ENCODE measurements at regions not wholly inside any gene's neighbourhood (a gene's known extent, or its start where the extent isn't known, plus 50 kb on each side); places are given as distances from the start of the nearest gene placed in this dataset.
A peak's percentile ranks its signal among the peaks of the same experiment; 100 is the strongest.

DNA sequence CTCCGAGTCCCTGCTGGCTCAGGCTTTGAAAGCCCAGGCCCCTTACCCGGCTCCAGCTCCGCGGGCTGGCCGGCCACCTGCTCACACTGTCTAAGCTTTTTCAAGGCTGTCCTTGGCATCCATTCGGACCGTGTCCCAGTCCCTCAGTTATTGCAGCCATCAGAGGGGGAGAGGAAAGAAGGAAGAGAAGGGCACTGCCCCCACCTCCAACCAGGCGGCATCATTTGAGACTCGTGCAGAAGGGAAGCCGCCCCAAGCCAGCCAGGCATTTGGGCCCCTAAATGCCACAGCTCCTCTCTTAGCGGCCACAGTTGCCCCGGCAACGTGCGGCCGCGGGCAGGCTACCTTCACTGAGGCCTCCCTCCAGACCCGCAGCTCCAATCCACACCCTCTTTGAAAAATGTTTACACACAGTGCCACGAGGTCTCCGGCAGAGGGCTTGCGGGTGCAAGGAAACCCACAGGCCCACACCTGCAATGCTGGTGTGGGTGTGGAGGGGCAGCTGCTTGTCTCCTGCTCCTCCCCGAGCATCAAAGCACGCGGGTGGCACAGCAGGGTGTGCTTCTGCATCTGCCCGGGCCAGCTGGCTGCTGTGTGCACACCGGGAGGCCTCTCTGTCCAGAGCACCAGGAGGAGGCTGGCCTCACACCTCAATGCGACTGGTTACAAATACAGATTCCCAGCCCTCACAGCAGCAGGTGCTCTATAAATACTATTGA, 124.4 kb downstream of the CTTN start:
- H3K4me1 ChIP-seq (ENCODE audit: insufficient read depth): no peaks in the 10 kb centered on the region
- peak in 1 of 5 donors; percentile 2 for DNase-seq
- intact Hi-C loops (cut with DNase I): no loop called here
- H3K27ac ChIP-seq: no peak overlapping the region
- H3K36me3 ChIP-seq: no peaks in the 10 kb centered on the region
- TF ChIP-seq, protein P1, sequence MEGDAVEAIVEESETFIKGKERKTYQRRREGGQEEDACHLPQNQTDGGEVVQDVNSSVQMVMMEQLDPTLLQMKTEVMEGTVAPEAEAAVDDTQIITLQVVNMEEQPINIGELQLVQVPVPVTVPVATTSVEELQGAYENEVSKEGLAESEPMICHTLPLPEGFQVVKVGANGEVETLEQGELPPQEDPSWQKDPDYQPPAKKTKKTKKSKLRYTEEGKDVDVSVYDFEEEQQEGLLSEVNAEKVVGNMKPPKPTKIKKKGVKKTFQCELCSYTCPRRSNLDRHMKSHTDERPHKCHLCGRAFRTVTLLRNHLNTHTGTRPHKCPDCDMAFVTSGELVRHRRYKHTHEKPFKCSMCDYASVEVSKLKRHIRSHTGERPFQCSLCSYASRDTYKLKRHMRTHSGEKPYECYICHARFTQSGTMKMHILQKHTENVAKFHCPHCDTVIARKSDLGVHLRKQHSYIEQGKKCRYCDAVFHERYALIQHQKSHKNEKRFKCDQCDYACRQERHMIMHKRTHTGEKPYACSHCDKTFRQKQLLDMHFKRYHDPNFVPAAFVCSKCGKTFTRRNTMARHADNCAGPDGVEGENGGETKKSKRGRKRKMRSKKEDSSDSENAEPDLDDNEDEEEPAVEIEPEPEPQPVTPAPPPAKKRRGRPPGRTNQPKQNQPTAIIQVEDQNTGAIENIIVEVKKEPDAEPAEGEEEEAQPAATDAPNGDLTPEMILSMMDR (IDR thresholded peaks at IDR 0.05): no peak
- TF ChIP-seq EP300 (IDR thresholded peaks at IDR 0.05) (no peak), POLR2A (IDR thresholded peaks at IDR 0.05) (no peak)
- no peaks in the 10 kb centered on the region for H3K27me3 ChIP-seq
- H3K4me3 ChIP-seq: no peak overlapping the region
- H3K9me3 ChIP-seq: no peaks in the 10 kb centered on the region
- WGBS, 3 donors: 33 to 45% (median 42%) methylated on average over 26 of the region's 26 CpGs

DNA sequence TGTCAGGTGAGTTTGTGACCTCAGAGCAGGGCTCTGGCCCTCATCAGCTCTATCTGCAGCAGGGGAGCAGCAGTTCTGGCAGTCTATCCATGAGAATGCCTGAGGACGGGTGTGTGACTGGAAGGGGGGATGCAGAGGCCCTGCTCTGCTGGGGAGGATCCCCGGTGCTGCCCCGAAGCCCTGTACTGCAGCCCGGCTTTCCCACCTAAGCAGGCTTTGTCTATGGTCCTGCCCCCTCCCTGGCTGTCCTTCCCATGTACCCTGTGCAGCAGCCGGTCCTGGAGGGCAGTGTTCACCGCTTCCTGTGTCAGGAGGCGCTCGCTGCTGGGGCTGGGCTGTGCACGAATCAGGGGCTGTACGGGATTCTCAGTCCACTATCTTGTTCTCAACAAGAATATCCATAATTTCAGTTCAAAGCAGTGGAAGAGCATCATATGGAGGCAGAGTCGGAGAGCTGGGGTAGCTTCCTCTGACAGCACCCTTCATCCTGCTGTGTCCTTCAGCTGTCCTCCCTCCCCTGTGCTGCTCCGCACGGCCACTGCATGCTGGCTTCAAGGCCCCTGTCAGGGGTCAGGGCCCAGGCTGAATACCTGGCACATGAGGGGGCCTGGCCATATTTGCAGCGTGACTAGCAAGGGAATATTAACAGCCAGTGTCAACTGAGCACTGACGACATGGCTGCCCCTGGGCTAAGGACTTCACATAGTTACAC, 125.2 kb downstream of the CTTN start:
- WGBS, 3 donors: 65 to 71% (median 66%) methylated on average over 15 of the region's 15 CpGs

DNA sequence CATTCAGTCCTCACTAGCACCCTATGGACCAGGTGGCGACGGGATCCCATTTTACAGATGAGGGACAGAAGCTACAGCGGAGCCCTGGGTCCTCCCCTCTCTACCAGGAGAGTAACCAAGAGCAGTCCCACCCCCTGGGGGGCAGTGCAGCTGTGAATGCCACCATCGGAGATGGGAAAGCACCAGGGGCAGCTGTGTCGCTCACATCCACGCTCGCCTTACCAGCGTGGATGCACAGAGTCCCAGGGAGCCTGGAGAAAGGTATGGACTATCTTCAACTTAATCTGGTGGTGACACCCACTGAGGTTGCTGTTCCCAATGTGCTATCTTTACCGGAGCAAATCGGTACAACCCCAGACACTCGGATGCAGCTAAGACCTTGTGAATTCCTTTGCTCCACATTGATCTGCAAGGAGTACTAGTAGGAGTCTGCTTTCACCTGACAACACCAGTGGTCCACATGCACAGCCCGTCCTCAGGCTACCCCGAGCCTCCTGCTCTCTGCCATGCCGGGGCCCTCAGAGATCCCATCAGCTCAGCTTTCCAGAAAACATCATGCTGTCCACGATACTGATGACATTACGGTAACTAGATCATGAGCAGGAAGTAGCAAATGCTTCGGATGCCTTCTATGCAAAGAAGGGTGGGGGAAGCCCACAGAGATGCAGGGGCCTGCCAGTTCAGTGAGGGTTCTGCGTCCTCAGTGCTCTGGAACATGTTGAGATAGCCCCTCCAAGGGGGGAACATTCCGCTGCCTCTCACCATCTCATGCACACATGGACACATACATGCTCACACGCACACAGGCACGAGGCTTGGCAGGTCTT, 126.0 kb downstream of the CTTN start:
- intact Hi-C loops (cut with DNase I): no loop called here
- H3K27ac ChIP-seq: no peak overlapping the region
- DNase-seq: peak in 1 of 5 donors; percentile 7
- no peaks in the 10 kb centered on the region for H3K36me3 ChIP-seq
- TF ChIP-seq, protein P1 (IDR thresholded peaks at IDR 0.05): no peak
- TF ChIP-seq POLR2A (IDR thresholded peaks at IDR 0.05): no peak
- no peak for TF ChIP-seq EP300 (IDR thresholded peaks at IDR 0.05)
- no peaks in the 10 kb centered on the region for H3K9me3 ChIP-seq
- H3K4me1 ChIP-seq (ENCODE audit: insufficient read depth): no peaks in the 10 kb centered on the region
- 59 to 64% (median 62%) methylated on average over 21 of the region's 21 CpGs for WGBS, 3 donors
- no peak overlapping the region for H3K4me3 ChIP-seq
- H3K27me3 ChIP-seq: no peaks in the 10 kb centered on the region

More for the DNA sequence above, 125.2 kb downstream of the CTTN start:
- no peak overlapping the region for H3K27ac ChIP-seq
- H3K27me3 ChIP-seq: no peaks in the 10 kb centered on the region
- TF ChIP-seq POLR2A (IDR thresholded peaks at IDR 0.05) (no peak), EP300 (IDR thresholded peaks at IDR 0.05) (no peak)
- TF ChIP-seq, protein P1 (IDR thresholded peaks at IDR 0.05): no peak
- H3K4me3 ChIP-seq: no peak overlapping the region
- H3K36me3 ChIP-seq: no peaks in the 10 kb centered on the region
- intact Hi-C loops (cut with DNase I): no loop called here
- DNase-seq: peak in 1 of 5 donors; percentile 0
- no peaks in the 10 kb centered on the region for H3K9me3 ChIP-seq
- H3K4me1 ChIP-seq (ENCODE audit: insufficient read depth): no peaks in the 10 kb centered on the region

DNA sequence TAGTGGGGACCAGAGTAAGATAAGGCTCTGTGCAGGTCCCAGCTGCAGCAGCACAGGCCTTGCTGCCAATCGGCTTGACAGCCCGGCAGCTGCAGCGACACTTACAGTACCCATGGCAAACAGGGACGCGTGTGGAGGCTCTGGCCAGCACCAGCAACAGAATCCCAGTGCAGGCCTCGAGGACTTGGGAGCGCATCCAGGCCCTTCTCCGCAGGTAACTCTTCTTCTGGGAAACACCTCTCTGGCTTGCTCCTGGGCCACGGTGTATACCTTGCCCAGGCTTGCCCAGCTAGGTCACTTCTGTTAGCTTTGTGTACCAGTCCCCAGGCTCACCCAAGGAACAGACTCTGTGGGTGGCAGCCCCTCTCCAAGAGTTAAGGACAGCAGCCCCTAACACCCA, 126.7 kb downstream of the CTTN start:
- TF ChIP-seq POLR2A (IDR thresholded peaks at IDR 0.05) (no peak), EP300 (IDR thresholded peaks at IDR 0.05) (no peak)
- TF ChIP-seq, protein P1 (IDR thresholded peaks at IDR 0.05): no peak
- 82 to 90% (median 88%) methylated on average over 9 of the region's 9 CpGs for WGBS, 3 donors
- peak in 1 of 5 donors; percentile 1 for DNase-seq

More for the DNA sequence above, 126.7 kb downstream of the CTTN start:
- no peak overlapping the region for H3K4me3 ChIP-seq
- no peaks in the 10 kb centered on the region for H3K4me1 ChIP-seq (ENCODE audit: insufficient read depth)
- H3K27me3 ChIP-seq: no peaks in the 10 kb centered on the region
- H3K36me3 ChIP-seq: no peaks in the 10 kb centered on the region
- intact Hi-C loops (cut with DNase I): no loop called here
- H3K27ac ChIP-seq: no peak overlapping the region
- no peaks in the 10 kb centered on the region for H3K9me3 ChIP-seq

Data from ovary (tissue), 7 donors.